ENCODE measurements at regions not wholly inside any gene's neighbourhood (a gene's known extent, or its start where the extent isn't known, plus 50 kb on each side); places are given as distances from the start of the nearest gene placed in this dataset.

GRCh38 chr20:48262955-48263354 lies 477.7 kb upstream of the SULF2 start:
- no peak for DNase-seq

GRCh38 chr20:48262466-48262865 lies 477.2 kb upstream of the SULF2 start:
- no peak for DNase-seq

- no peak for DNase-seq
Measured at GRCh38 chr20:48261398-48261910, 476.2 kb upstream of the SULF2 start.

GRCh38 chr20:48260129-48260756 lies 475.0 kb upstream of the SULF2 start:
- DNase-seq: peak in 1 of 2 experiments; percentile 24

GRCh38 chr20:48259456-48259855 lies 474.2 kb upstream of the SULF2 start:
- no peak for DNase-seq

GRCh38 chr20:48257833-48258232 lies 472.6 kb upstream of the SULF2 start:
- DNase-seq: no peak

GRCh38 chr20:48247961-48248360 lies 462.7 kb upstream of the SULF2 start:
- no peak for DNase-seq

GRCh38 chr20:48246061-48246790 lies 460.9 kb upstream of the SULF2 start:
- no peak for DNase-seq

- no peak for DNase-seq
Measured at GRCh38 chr20:48242623-48243022, 457.3 kb upstream of the SULF2 start.

- DNase-seq: no peak
Measured at GRCh38 chr20:48241482-48241881, 456.2 kb upstream of the SULF2 start.

GRCh38 chr20:48238781-48239180 lies 453.5 kb upstream of the SULF2 start:
- no peak for DNase-seq

- no peak for DNase-seq
Measured at GRCh38 chr20:48238326-48238725, 453.0 kb upstream of the SULF2 start.

- no peak for DNase-seq
Measured at GRCh38 chr20:48236000-48236970, 451.0 kb upstream of the SULF2 start.

- no peak for DNase-seq
Measured at GRCh38 chr20:48234951-48235350, 449.7 kb upstream of the SULF2 start.

- DNase-seq: no peak
Measured at GRCh38 chr20:48231253-48231930, 446.1 kb upstream of the SULF2 start.

- DNase-seq: no peak
Measured at GRCh38 chr20:48230216-48230615, 444.9 kb upstream of the SULF2 start.

GRCh38 chr20:48227381-48227780 lies 442.1 kb upstream of the SULF2 start:
- no peak for DNase-seq

GRCh38 chr20:48226642-48227041 lies 441.4 kb upstream of the SULF2 start:
- DNase-seq: no peak

GRCh38 chr20:48224533-48225050 lies 439.3 kb upstream of the SULF2 start:
- no peak for DNase-seq

GRCh38 chr20:48223715-48224114 lies 438.4 kb upstream of the SULF2 start:
- no peak for DNase-seq

GRCh38 chr20:48222595-48223180 lies 437.4 kb upstream of the SULF2 start:
- DNase-seq: no peak

GRCh38 chr20:48220033-48220633 lies 434.9 kb upstream of the SULF2 start:
- DNase-seq: no peak
